ENCODE measurements at regions not wholly inside any gene's neighbourhood (a gene's known extent, or its start where the extent isn't known, plus 50 kb on each side); places are given as distances from the start of the nearest gene placed in this dataset.

DNA sequence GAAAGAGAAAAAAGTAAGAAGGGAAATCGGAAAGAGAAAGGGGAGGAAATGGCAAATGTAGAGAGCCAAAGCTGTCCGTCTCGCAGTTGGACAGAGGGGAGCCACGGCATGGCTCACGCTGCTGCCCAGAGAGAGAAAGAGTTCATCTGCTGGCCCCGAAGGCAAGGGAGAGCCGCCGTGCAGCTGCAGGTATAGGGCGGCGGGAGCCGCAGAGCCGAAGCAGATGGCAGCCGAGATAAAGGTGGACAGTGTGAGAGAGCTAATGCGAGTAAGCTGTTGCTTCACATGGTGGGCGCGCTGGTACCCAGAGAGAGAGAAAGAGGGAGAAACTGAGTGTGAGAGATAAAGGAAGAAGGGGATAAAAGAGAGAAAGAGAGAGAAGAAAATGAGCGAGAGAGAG lies 188.4 kb upstream of the PPP1R26 start:
- Histone ChIP-seq H2AFZ (ENCODE audit: insufficient read depth, low read depth, low read length, poor library complexity, severe bottlenecking) (no peak overlapping the region), H3K36me3 (replicated peaks in 1 of 2; ENCODE audit: control extremely low read depth in 1 of 2, control insufficient read depth in 1 of 2, extremely low read depth in 1 of 2, insufficient read depth in 2 of 2, low read length in 1 of 2) (no peaks in the 10 kb centered on the region), H3K79me2 (ENCODE audit: control insufficient read depth, insufficient read depth, low read length) (no peaks in the 10 kb centered on the region), H3K9me3 (ENCODE audit: control extremely low read depth in 1 of 3, control insufficient read depth in 2 of 3, insufficient read depth in 1 of 3, low read length in 2 of 3) (peaks cover 0 to 9% (median 0%) of the 10 kb centered on the region in 3 donors), H3K4me2 (replicated peaks; ENCODE audit: low read depth, low read length, poor library complexity, severe bottlenecking) (no peak overlapping the region), H3K9ac (ENCODE audit: low read length) (no peak overlapping the region), H3K27me3 (replicated peaks in 1 of 4; ENCODE audit: control extremely low read depth in 1 of 4, control insufficient read depth in 3 of 4, insufficient read depth in 4 of 4, low read length in 3 of 4) (peaks cover 0 to 6% (median 0%) of the 10 kb centered on the region in 4 experiments), H3K4me3 (ENCODE audit: control extremely low read depth in 1 of 5, extremely low read depth in 1 of 5, insufficient read depth in 1 of 5, low read depth in 2 of 5, low read length in 4 of 5) (no peak overlapping the region), H3K4me1 (ENCODE audit: control insufficient read depth in 2 of 2, insufficient read depth in 2 of 2, low read length in 2 of 2) (no peaks in the 10 kb centered on the region), H3K27ac (ENCODE audit: low read length in 2 of 2) (no peak overlapping the region), H4K20me1 (ENCODE audit: control insufficient read depth, insufficient read depth, low read length, poor library complexity, severe bottlenecking) (no peaks in the 10 kb centered on the region)
- intact Hi-C loops (cut with micrococcal nuclease), result no loop called here
- no peak overlapping the region for H3K4me3 Mint-ChIP-seq
- ChIA-PET POLR2A (no interaction called here), CTCF (no interaction called here)
- ATAC-seq (ENCODE audit: low read depth) (no peak), DNase-seq (no peak)
- H3K27me3 Mint-ChIP-seq, result peaks cover 22% of the 10 kb centered on the region
- WGBS (ENCODE audit: insufficient coverage), result 83% methylated on average over 17 of the region's 17 CpGs
- H3K27ac Mint-ChIP-seq, result no peak overlapping the region
- H3K4me1 Mint-ChIP-seq, result no peaks in the 10 kb centered on the region
- H3K9me3 Mint-ChIP-seq (ENCODE audit: insufficient read depth), result no peaks in the 10 kb centered on the region
- TF ChIP-seq, protein P1, sequence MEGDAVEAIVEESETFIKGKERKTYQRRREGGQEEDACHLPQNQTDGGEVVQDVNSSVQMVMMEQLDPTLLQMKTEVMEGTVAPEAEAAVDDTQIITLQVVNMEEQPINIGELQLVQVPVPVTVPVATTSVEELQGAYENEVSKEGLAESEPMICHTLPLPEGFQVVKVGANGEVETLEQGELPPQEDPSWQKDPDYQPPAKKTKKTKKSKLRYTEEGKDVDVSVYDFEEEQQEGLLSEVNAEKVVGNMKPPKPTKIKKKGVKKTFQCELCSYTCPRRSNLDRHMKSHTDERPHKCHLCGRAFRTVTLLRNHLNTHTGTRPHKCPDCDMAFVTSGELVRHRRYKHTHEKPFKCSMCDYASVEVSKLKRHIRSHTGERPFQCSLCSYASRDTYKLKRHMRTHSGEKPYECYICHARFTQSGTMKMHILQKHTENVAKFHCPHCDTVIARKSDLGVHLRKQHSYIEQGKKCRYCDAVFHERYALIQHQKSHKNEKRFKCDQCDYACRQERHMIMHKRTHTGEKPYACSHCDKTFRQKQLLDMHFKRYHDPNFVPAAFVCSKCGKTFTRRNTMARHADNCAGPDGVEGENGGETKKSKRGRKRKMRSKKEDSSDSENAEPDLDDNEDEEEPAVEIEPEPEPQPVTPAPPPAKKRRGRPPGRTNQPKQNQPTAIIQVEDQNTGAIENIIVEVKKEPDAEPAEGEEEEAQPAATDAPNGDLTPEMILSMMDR (IDR thresholded peaks at IDR 0.05), result no peak
- no peak for TF ChIP-seq EZH2 (IDR thresholded peaks at IDR 0.05; ENCODE audit: borderline replicate concordance, insufficient read depth, low read depth, low read length, poor library complexity, severe bottlenecking)

GRCh38 chr9:135294836-135295235 lies 184.7 kb upstream of the PPP1R26 start:
- 91% methylated on average over 9 of the region's 11 CpGs for WGBS (ENCODE audit: insufficient coverage)
- Histone ChIP-seq H3K4me3 (ENCODE audit: control extremely low read depth in 1 of 5, extremely low read depth in 1 of 5, insufficient read depth in 1 of 5, low read depth in 2 of 5, low read length in 4 of 5) (no peak overlapping the region), H4K20me1 (ENCODE audit: control insufficient read depth, insufficient read depth, low read length, poor library complexity, severe bottlenecking) (no peaks in the 10 kb centered on the region), H3K4me1 (ENCODE audit: control insufficient read depth in 2 of 2, insufficient read depth in 2 of 2, low read length in 2 of 2) (no peaks in the 10 kb centered on the region), H3K27me3 (replicated peaks in 1 of 4; ENCODE audit: control extremely low read depth in 1 of 4, control insufficient read depth in 3 of 4, insufficient read depth in 4 of 4, low read length in 3 of 4) (peaks cover 0 to 6% (median 0%) of the 10 kb centered on the region in 4 experiments), H3K9me3 (ENCODE audit: control extremely low read depth in 1 of 3, control insufficient read depth in 2 of 3, insufficient read depth in 1 of 3, low read length in 2 of 3) (no peaks in the 10 kb centered on the region), H3K79me2 (ENCODE audit: control insufficient read depth, insufficient read depth, low read length) (no peaks in the 10 kb centered on the region), H3K27ac (ENCODE audit: low read length in 2 of 2) (no peak overlapping the region), H3K9ac (ENCODE audit: low read length) (no peak overlapping the region), H3K4me2 (replicated peaks; ENCODE audit: low read depth, low read length, poor library complexity, severe bottlenecking) (no peak overlapping the region), H3K36me3 (replicated peaks in 1 of 2; ENCODE audit: control extremely low read depth in 1 of 2, control insufficient read depth in 1 of 2, extremely low read depth in 1 of 2, insufficient read depth in 2 of 2, low read length in 1 of 2) (no peaks in the 10 kb centered on the region), H2AFZ (ENCODE audit: insufficient read depth, low read depth, low read length, poor library complexity, severe bottlenecking) (no peak overlapping the region)
- CTCF ChIA-PET, result no interaction called here
- H3K27ac Mint-ChIP-seq, result no peak overlapping the region
- H3K27me3 Mint-ChIP-seq, result peaks cover 34% of the 10 kb centered on the region
- DNase-seq (no peak), ATAC-seq (ENCODE audit: low read depth) (no peak)
- intact Hi-C loops (cut with micrococcal nuclease), result no loop called here
- no peaks in the 10 kb centered on the region for H3K9me3 Mint-ChIP-seq (ENCODE audit: insufficient read depth)
- H3K4me1 Mint-ChIP-seq, result no peaks in the 10 kb centered on the region
- no peak overlapping the region for H3K4me3 Mint-ChIP-seq
- TF ChIP-seq EZH2 (IDR thresholded peaks at IDR 0.05; ENCODE audit: borderline replicate concordance, insufficient read depth, low read depth, low read length, poor library complexity, severe bottlenecking), result no peak
- TF ChIP-seq, protein P1 (IDR thresholded peaks at IDR 0.05), result no peak
- POLR2A ChIA-PET, result no interaction called here
